ENCODE measurements at regions not wholly inside any gene's neighbourhood (a gene's known extent, or its start where the extent isn't known, plus 50 kb on each side); places are given as distances from the start of the nearest gene placed in this dataset.

- ChIA-PET POLR2A (no interaction called here), CTCF (interaction anchor here (1.2 kb wide), 1 partner anchor 844 kb away, joined by 3 read pairs; no protein-coding TSS in a partner anchor)
- Histone ChIP-seq H3K27ac (ENCODE audit: insufficient read depth, low read depth, low read length) (no peak overlapping the region), H2AFZ (ENCODE audit: low read depth, low read length) (no peak overlapping the region), H3K4me3 (replicated peaks in 1 of 3; ENCODE audit: insufficient read depth in 1 of 3, low read depth in 1 of 3, low read length in 3 of 3) (no peak overlapping the region), H3K27me3 (ENCODE audit: control insufficient read depth in 2 of 2, insufficient read depth in 2 of 2, low read length in 2 of 2) (no peaks in the 10 kb centered on the region), H3K4me2 (ENCODE audit: insufficient read depth, low read length) (no peak overlapping the region), H3K9me3 (replicated peaks; ENCODE audit: control insufficient read depth, insufficient read depth, low read length) (no peaks in the 10 kb centered on the region), H3K36me3 (ENCODE audit: control insufficient read depth in 2 of 2, extremely low read depth in 1 of 2, insufficient read depth in 2 of 2, low read length in 2 of 2) (no peaks in the 10 kb centered on the region), H3K9me1 (replicated peaks; ENCODE audit: control insufficient read depth, extremely low read depth, insufficient read depth, low read length) (no peaks in the 10 kb centered on the region), H3K79me2 (ENCODE audit: control insufficient read depth, insufficient read depth, low read length) (no peaks in the 10 kb centered on the region), H4K20me1 (replicated peaks; ENCODE audit: control insufficient read depth, extremely low read depth, insufficient read depth, low read length) (no peaks in the 10 kb centered on the region), H3K4me1 (ENCODE audit: control insufficient read depth, extremely low read depth, insufficient read depth, low read length) (peaks cover 3% of the 10 kb centered on the region), H3K9ac (replicated peaks; ENCODE audit: extremely low read depth, insufficient read depth, low read length) (no peak overlapping the region)
- no peak for DNase-seq (ENCODE audit: low read depth, low spot score)
- FAIRE-seq, result no peak
- dilution Hi-C loops (cut with MboI; ENCODE audit: extremely low pct_ligation_motif_present, low sequenced_read_pairs), result no loop called here
- TF ChIP-seq GATA2 (IDR thresholded peaks at IDR 0.05; ENCODE audit: insufficient read depth, insufficient read length, low read depth, low read length) (no peak), POLR2AphosphoS5 (IDR thresholded peaks at IDR 0.05; ENCODE audit: insufficient read depth, low read depth, low read length) (no peak), FOS (IDR thresholded peaks at IDR 0.05; ENCODE audit: borderline replicate concordance, insufficient read depth, low read length) (no peak), MYC (IDR thresholded peaks at IDR 0.05; ENCODE audit: low read depth, low read length) (no peak), CTCF (IDR thresholded peaks at IDR 0.05; ENCODE audit: extremely low read depth in 1 of 2, insufficient read depth in 1 of 2, low read depth in 1 of 2, low read length in 2 of 2) (no peak), JUN (IDR thresholded peaks at IDR 0.05; ENCODE audit: borderline replicate concordance, insufficient read depth, insufficient read length, low read depth) (no peak), POLR2A (IDR thresholded peaks at IDR 0.05; ENCODE audit: low read depth, low read length) (no peak), MAX (IDR thresholded peaks at IDR 0.05; ENCODE audit: insufficient read depth, insufficient read length) (no peak)
- BruUV-seq (replicated peaks), result no TSS peak
- intact Hi-C loops (cut with micrococcal nuclease), result no loop called here
These were observed 646.3 kb upstream of the ANKRD30A start for GRCh38 chr10:36479073-36479472.

Data from endothelial cell of umbilical vein (primary cell).